LNCaP clone FGC (cell line): ENCODE measurements at regions not wholly inside any gene's neighbourhood (a gene's known extent, or its start where the extent isn't known, plus 50 kb on each side); places are given as distances from the start of the nearest gene placed in this dataset.
A peak's percentile ranks its signal among the peaks of the same experiment; 100 is the strongest.

Experiments used
- DNase-seq: peaks from one replicate; pipeline ENCODE4 v3.0.0-alpha.2; 2011; ENCODE audit warnings: low read depth
- H3K4me3 ChIP-seq: 2 replicates; pipeline ENCODE4 v1.5.1; 2011; ENCODE audit warnings: mild to moderate bottlenecking, low read depth, low read length, control low read depth
- TF ChIP-seq, protein P1 (sequence below): IDR thresholded peaks from 2 replicates; pipeline ENCODE4 v1.5.1; 2012; ENCODE audit warnings: mild to moderate bottlenecking; ENCODE audit not compliant: control insufficient read depth, insufficient read depth; ENCODE audit errors: extremely low read depth

DNA sequence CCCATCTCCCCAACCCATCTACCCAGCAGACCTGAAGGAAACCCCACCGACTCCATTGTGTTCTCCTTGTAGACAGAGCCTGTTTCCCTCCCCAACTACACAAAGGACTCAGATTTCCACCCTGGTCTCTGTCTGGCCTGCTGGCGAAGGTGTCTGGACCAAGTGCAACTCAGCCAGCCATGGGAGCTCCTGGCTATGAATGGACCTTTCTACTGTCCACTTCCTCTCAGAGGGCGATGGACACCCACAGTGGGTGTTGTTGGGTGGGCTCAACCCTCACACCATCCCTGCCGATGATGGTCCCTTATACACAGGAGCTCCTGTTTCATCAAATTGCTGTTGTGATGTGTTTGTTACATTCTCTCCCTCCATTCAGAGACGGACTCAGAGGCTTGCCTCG, 112.5 kb upstream of the PHACTR3 start:
- no peak for DNase-seq
- no peak overlapping the region for H3K4me3 ChIP-seq
- TF ChIP-seq, protein P1, sequence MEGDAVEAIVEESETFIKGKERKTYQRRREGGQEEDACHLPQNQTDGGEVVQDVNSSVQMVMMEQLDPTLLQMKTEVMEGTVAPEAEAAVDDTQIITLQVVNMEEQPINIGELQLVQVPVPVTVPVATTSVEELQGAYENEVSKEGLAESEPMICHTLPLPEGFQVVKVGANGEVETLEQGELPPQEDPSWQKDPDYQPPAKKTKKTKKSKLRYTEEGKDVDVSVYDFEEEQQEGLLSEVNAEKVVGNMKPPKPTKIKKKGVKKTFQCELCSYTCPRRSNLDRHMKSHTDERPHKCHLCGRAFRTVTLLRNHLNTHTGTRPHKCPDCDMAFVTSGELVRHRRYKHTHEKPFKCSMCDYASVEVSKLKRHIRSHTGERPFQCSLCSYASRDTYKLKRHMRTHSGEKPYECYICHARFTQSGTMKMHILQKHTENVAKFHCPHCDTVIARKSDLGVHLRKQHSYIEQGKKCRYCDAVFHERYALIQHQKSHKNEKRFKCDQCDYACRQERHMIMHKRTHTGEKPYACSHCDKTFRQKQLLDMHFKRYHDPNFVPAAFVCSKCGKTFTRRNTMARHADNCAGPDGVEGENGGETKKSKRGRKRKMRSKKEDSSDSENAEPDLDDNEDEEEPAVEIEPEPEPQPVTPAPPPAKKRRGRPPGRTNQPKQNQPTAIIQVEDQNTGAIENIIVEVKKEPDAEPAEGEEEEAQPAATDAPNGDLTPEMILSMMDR, result no peak

DNA sequence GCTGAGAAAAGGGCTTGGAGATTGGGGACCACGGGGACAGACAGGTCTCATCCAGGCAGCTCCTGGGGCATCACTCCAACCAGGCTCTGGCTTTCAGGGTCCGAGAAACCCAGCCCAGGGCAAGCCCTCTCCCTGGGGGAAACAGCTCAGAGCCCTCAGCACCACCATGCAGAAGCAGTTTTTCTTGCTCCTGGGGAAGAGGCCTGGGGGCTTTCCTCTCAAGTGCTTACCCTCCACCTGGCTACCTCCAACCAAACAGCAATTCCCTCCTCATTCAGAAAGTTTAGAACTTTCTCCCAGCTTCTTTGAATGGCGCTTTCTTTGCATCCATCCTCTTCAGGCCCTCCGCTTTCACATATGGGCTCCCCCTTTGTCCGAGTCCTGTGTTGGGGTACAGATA, 110.4 kb upstream of the PHACTR3 start:
- DNase-seq, result no peak
- no peak overlapping the region for H3K4me3 ChIP-seq
- TF ChIP-seq, protein P1, result no peak

DNA sequence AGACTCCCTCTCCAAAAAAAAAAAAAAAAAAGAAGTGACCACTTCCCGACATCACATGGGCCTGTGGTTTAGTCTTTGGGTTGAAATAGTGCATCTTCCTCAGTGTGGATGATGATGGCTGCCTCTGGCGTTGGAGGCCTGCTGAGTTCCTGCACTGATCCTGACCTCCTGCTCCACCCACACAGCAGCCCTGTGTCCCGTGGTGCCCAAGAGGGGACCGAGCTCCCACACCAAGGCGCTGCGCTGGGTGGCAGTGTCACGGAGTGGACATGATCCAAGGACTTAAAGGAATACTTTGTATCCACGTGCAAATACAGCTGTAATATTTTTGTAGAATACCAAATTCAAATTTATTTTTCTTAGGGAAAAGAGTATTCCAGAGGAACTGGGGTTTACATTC, 109.2 kb upstream of the PHACTR3 start:
- TF ChIP-seq, protein P1, result no peak
- no peak overlapping the region for H3K4me3 ChIP-seq

DNA sequence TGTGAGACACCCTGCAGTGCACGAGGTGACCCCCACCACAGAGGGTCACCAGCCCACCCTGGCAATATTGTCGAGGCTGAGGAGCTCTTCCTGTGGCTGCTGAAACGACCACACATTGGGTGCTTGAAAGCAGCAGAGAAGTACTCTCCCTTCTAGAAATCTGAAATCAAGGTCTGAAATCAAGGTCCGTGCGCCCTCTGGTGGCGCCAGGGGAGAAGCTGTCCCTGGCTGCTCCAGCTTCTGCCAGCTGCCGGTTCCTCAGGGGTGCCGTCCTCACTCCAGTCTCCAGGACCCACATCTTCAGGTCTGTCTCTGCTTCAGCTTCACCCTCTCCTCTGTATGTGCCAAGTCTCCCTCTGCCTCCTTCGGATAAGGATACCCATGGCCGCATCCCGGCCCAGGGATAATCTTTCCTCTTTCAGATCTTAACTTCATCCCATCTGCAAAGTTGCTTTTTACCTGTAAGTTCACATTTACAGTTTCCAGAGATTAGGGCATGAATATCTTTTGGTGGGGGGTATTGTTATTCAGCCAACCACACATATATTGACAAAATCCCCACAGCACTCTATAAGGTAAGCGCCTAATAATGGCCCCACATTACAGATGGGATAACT, 108.3 kb upstream of the PHACTR3 start:
- no peak for DNase-seq
- TF ChIP-seq, protein P1, result peak; percentile 97
- no peak overlapping the region for H3K4me3 ChIP-seq

More for the DNA sequence above, 109.2 kb upstream of the PHACTR3 start:
- no peak for DNase-seq

DNA sequence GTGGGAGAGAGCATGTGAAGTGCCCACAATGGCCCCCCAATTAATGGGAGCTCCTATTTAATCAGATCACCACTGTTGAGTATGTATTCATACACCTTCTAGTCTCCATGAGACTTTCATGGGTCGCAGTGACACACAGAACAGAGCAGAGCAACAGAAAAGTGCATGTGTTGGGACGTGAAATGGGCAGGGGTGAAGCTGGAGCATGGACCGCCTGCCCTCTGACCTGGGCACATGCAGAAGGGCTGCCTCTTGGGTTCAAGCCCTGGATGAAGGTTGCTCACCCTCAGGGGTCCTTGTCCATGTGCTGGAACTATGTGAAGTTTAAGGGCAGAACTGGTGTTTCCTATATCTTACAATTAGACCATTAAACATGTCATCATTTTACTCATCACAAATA, 106.0 kb upstream of the PHACTR3 start:
- DNase-seq, result no peak
- TF ChIP-seq, protein P1, result no peak

DNA sequence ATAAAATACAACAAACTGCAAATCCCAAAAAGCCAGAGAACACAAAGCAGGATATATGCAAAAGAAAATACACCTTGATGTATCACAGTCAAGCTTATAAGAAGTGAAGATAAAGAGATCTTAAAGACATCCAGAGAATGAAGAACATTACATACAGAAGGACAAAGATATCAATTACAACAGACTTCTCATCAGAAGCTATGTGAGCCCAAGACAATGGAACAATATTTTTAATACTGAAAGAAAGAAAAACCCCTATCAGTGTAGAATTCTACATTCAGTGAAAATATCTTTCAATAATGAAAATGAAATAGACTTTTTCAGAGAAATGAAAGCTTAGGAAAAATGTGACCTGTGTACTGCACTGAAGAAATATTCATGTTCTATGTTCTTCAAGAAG, 104.5 kb upstream of the PHACTR3 start:
- DNase-seq, result no peak
- no peak overlapping the region for H3K4me3 ChIP-seq
- TF ChIP-seq, protein P1, result no peak

More for the DNA sequence above, 106.0 kb upstream of the PHACTR3 start:
- H3K4me3 ChIP-seq, result no peak overlapping the region

DNA sequence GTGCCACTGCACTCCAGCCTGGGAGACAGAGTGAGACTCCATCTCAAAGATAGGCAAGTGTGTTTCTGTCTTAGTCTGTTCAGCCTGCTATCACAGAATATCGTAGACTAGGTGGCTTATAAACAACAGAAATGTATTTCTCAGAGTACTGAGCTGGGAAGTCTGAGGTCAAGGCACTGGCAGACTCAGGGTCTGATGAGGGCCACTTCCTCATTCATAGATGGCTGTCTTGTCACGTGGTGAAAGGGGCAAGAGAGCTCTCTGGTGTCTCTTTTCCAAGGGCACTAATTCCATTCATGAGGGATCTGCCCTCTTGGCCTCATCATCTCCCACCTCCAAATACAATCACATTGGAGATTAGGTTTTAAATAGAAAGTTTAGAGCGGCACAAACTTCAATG, 95.6 kb upstream of the PHACTR3 start:
- no peak overlapping the region for H3K4me3 ChIP-seq
- no peak for DNase-seq
- TF ChIP-seq, protein P1, result no peak
